H1 (cell line): ENCODE measurements at regions not wholly inside any gene's neighbourhood (a gene's known extent, or its start where the extent isn't known, plus 50 kb on each side); places are given as distances from the start of the nearest gene placed in this dataset.

Experiments
- CTCF ChIA-PET: fragments of 300-600 bp; sonication (Branson Sonifier 250); formaldehyde crosslinking; loops from one replicate; lab custom pipeline; 2021; ENCODE audit not compliant: partially characterized antibody; lab: Charles Lee
- POLR2A ChIA-PET: fragments of 300-600 bp; sonication (Branson Sonifier 250); formaldehyde crosslinking; loops from one replicate; lab custom pipeline; 2021; ENCODE audit warnings: inconsistent platforms; ENCODE audit not compliant: partially characterized antibody; lab: Charles Lee
- DNase-seq, 2 experiments: peaks; one replicate each; pipeline versions ENCODE4 v3.0.0 to v3.0.0-alpha.2; 2010 to 2022; ENCODE audit warnings: low spot score in 2 of 2, low read depth in 1 of 2, mixed read lengths in 1 of 2
- FAIRE-seq: peaks from 2 replicates; lab custom pipeline; 2011; peaks lifted over from hg19 to GRCh38; lab: Jason Lieb, UNC
- H2AFZ ChIP-seq: 2 replicates; pipeline ENCODE4 v1.8.1; 2012; ENCODE audit warnings: low read length, inconsistent platforms
- H2AK5ac ChIP-seq: 2 replicates; pipeline ENCODE4 v1.6.1; 2013; ENCODE audit warnings: low read depth, low read length
- H2BK120ac ChIP-seq: replicated peaks from 2 replicates; pipeline ENCODE3; 2013; ENCODE audit warnings: low read depth, low read length, inconsistent platforms
- H2BK12ac ChIP-seq: 2 replicates; pipeline ENCODE4 v1.6.1; 2013; ENCODE audit warnings: low read depth, low read length
- H2BK15ac ChIP-seq: 2 replicates; pipeline ENCODE4 v1.6.1; 2013; ENCODE audit warnings: low read length
- H2BK20ac ChIP-seq: 2 replicates; pipeline ENCODE4 v1.6.1; 2013; ENCODE audit warnings: low read length
- H2BK5ac ChIP-seq: 2 replicates; pipeline ENCODE4 v1.6.1; 2013; ENCODE audit warnings: low read depth, low read length
- H3K14ac ChIP-seq: 2 replicates; pipeline ENCODE4 v1.6.1; 2013; ENCODE audit warnings: inconsistent platforms; ENCODE audit not compliant: insufficient read length
- H3K18ac ChIP-seq: 2 replicates; pipeline ENCODE4 v1.6.1; 2013; ENCODE audit warnings: low read length; ENCODE audit errors: extremely low read depth
- H3K23ac ChIP-seq: 2 replicates; pipeline ENCODE4 v1.6.1; 2013; ENCODE audit warnings: inconsistent platforms; ENCODE audit not compliant: insufficient read length
- H3K23me2 ChIP-seq: 2 replicates; pipeline ENCODE4 v1.6.1; 2013; ENCODE audit warnings: low read depth, low read length
- H3K27ac ChIP-seq: 2 replicates; pipeline ENCODE4 v1.6.1; 2011; ENCODE audit warnings: low read depth, low read length, inconsistent platforms
- H3K27me3 ChIP-seq, 4 experiments: replicated peaks in 1 of 4; 1 replicate in 1 of 4; 2 replicates in 3 of 4; pipeline versions ENCODE4 v1.6.1 to v1.8.1; 2011 to 2013; ENCODE audit warnings: low read length in 3 of 4, mild to moderate bottlenecking in 3 of 4, inconsistent platforms in 2 of 4, mixed read lengths in 2 of 4, moderate library complexity in 1 of 4; ENCODE audit not compliant: control insufficient read depth in 3 of 4, insufficient read depth in 3 of 4; ENCODE audit errors: extremely low read depth in 1 of 4
- H3K36me3 ChIP-seq, 4 experiments: 2 replicates each; pipeline versions ENCODE4 v1.6.1 to v1.8.1; 2011 to 2013; ENCODE audit warnings: mild to moderate bottlenecking in 4 of 4, low read length in 3 of 4, moderate library complexity in 2 of 4, control low read depth in 1 of 4, inconsistent platforms in 1 of 4; ENCODE audit not compliant: insufficient read depth in 4 of 4, control insufficient read depth in 2 of 4
- H3K4ac ChIP-seq: replicated peaks from 2 replicates; pipeline ENCODE3; 2013; ENCODE audit warnings: low read length, low read depth, mixed read lengths, inconsistent platforms; ENCODE audit not compliant: insufficient read length
- H3K4me1 ChIP-seq, 4 experiments: replicated peaks in 1 of 4; 1 replicate in 1 of 4; 2 replicates in 3 of 4; pipeline versions ENCODE4 v1.6.1 to v1.8.1; 2011 to 2013; ENCODE audit warnings: low read length in 3 of 4, inconsistent platforms in 2 of 4, mixed read lengths in 1 of 4; ENCODE audit not compliant: insufficient read depth in 4 of 4, control insufficient read depth in 3 of 4
- H3K4me2 ChIP-seq, 2 experiments: 2 replicates each; pipeline versions ENCODE4 v1.6.1 to v1.8.1; 2011 to 2013; ENCODE audit warnings: low read depth in 2 of 2, low read length in 2 of 2, control low read depth in 1 of 2, inconsistent platforms in 1 of 2, mild to moderate bottlenecking in 1 of 2; ENCODE audit not compliant: insufficient read depth in 1 of 2
- H3K4me3 ChIP-seq, 4 experiments: fragments of 200-600, 300-600 bp in 1 of 4; sonication (generic), shearing (Covaris generic), sonication (Bioruptor Twin) in 1 of 4; 2 replicates each; pipeline versions ENCODE4 v1.5.1 to v1.8.1; 2011 to 2016; ENCODE audit warnings: low read length in 4 of 4, low read depth in 3 of 4, control low read depth in 2 of 4, inconsistent platforms in 2 of 4, mild to moderate bottlenecking in 2 of 4, mixed read lengths in 1 of 4, moderate library complexity in 1 of 4; ENCODE audit not compliant: insufficient read depth in 2 of 4; ENCODE audit errors: extremely low read depth in 1 of 4
- H3K56ac ChIP-seq: replicated peaks from 2 replicates; pipeline ENCODE3; 2013; ENCODE audit warnings: low read depth, mild to moderate bottlenecking, mixed read lengths, low read length, inconsistent platforms; ENCODE audit not compliant: insufficient read length
- H3K79me1 ChIP-seq: 2 replicates; pipeline ENCODE4 v1.6.1; 2013; ENCODE audit warnings: low read depth, low read length, control low read depth
- H3K79me2 ChIP-seq, 2 experiments: 2 replicates each; pipeline versions ENCODE4 v1.6.1 to v1.8.1; 2012 to 2013; ENCODE audit warnings: low read length in 2 of 2, mild to moderate bottlenecking in 2 of 2, inconsistent platforms in 1 of 2; ENCODE audit not compliant: insufficient read depth in 2 of 2, control insufficient read depth in 1 of 2
- H3K9ac ChIP-seq, 4 experiments: replicated peaks in 1 of 4; 1 replicate in 1 of 4; 2 replicates in 3 of 4; pipeline versions ENCODE4 v1.6.1 to v1.8.1; 2011 to 2013; ENCODE audit warnings: low read depth in 3 of 4, low read length in 3 of 4, control low read depth in 2 of 4, mild to moderate bottlenecking in 2 of 4, moderate library complexity in 2 of 4, inconsistent platforms in 1 of 4; ENCODE audit errors: extremely low read depth in 1 of 4
- H3K9me3 ChIP-seq, 2 experiments: 2 replicates each; pipeline versions ENCODE4 v1.6.1 to v1.8.1; 2012 to 2013; ENCODE audit warnings: mild to moderate bottlenecking in 2 of 2, moderate library complexity in 2 of 2, control low read depth in 1 of 2, inconsistent platforms in 1 of 2, low read depth in 1 of 2, low read length in 1 of 2, mixed read lengths in 1 of 2; ENCODE audit not compliant: insufficient read depth in 2 of 2
- H4K20me1 ChIP-seq, 2 experiments: replicated peaks in 1 of 2; 2 replicates each; pipeline versions ENCODE3 to v1.8.1; 2011 to 2013; ENCODE audit warnings: inconsistent platforms in 2 of 2, low read length in 2 of 2, mild to moderate bottlenecking in 1 of 2; ENCODE audit not compliant: insufficient read depth in 2 of 2, control insufficient read depth in 1 of 2
- H4K5ac ChIP-seq: 2 replicates; pipeline ENCODE4 v1.6.1; 2013; ENCODE audit warnings: low read length, low read depth, mixed read lengths, inconsistent platforms; ENCODE audit not compliant: insufficient read length
- H4K8ac ChIP-seq: 2 replicates; pipeline ENCODE4 v1.8.0; 2013; ENCODE audit warnings: mild to moderate bottlenecking, moderate library complexity, low read length, inconsistent platforms; ENCODE audit not compliant: insufficient read depth; ENCODE audit errors: extremely low read depth
- H4K91ac ChIP-seq: replicated peaks from 2 replicates; pipeline ENCODE3; 2013; ENCODE audit warnings: low read length, mixed read lengths, inconsistent platforms; ENCODE audit not compliant: insufficient read length
- CEBPB ChIP-seq: IDR thresholded peaks from 2 replicates; pipeline ENCODE4 v1.6.1; 2012; ENCODE audit warnings: low read depth, low read length
- RFX5 ChIP-seq: IDR thresholded peaks from 2 replicates; pipeline ENCODE4 v1.6.1; 2011; ENCODE audit warnings: low read depth, low read length, improper control_type of control experiment, borderline replicate concordance
- WGBS, 2 experiments: shearing (Covaris generic) in 1 of 2; methylation state at CpG; one replicate each; pipeline versions ENCODE4 v1.1.6 to v1.1.7; 2013 to 2015; ENCODE audit warnings: low lambda C conversion rate in 2 of 2, mixed read lengths in 2 of 2, inconsistent platforms in 1 of 2, low coverage in 1 of 2, missing lambda C conversion rate in 1 of 2; ENCODE audit not compliant: insufficient replicate concordance in 2 of 2, insufficient coverage in 1 of 2, insufficient read length in 1 of 2; ENCODE audit errors: extremely low coverage in 1 of 2, missing lambda C conversion rate in 1 of 2; 5-methylcytosine and 5-hydroxymethylcytosine counted together

DNA sequence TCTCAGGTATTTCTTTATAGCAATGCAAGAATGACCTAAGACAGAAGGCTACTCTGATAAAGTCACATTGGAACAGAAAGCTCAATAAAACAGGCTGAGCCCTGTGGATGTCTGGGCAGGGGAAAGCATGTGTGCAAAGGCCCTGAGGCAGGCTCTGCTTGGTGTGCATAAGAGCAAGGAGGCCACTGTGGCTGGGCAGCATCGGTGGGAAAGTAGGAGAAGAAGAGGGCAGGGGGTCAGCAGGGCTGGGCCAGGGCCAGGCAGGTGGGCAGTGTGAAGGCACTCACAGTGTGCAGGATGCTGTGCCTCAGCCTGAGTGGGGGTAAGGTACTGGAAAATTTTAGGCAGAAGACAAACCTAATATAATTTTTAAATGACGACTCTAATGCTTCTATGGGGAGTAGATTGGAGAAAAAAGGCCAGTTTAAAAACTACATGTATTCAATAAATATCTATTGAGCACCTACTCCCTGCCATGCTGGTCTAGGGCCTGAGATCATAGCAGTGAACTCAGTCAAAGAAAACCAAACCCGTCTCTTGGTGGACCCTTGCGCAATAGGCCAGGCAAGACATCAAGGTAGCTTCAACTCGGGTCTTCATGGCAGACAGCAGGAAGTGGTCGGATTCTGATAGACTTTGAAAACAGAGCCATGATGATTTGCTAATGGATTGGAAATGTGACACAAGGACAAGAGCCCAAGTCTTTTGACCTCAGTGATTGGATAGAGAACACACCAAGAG lies 572.3 kb downstream of the TCERG1L start:
- no peak overlapping the region for H2BK12ac ChIP-seq
- H3K23me2 ChIP-seq = no peaks in the 10 kb centered on the region
- POLR2A ChIA-PET = no interaction called here
- no peak overlapping the region for H3K23ac ChIP-seq
- H3K4me1 ChIP-seq = peaks cover 0 to 9% (median 2%) of the 10 kb centered on the region in 4 experiments; a peak in 2 of 7 replicates
- H4K91ac ChIP-seq = no peak overlapping the region
- no peaks in the 10 kb centered on the region for H3K36me3 ChIP-seq
- H3K27ac ChIP-seq = no peak overlapping the region
- no peak overlapping the region for H3K4me2 ChIP-seq
- FAIRE-seq (no peak), DNase-seq (no peak)
- WGBS, 2 experiments = 91% methylated on average over 6 of the region's 6 CpGs; no CpG with 5 or more reads in 1 of the 2 experiments
- H2BK20ac ChIP-seq = no peak overlapping the region
- no peaks in the 10 kb centered on the region for H3K79me2 ChIP-seq
- no peak overlapping the region for H2BK120ac ChIP-seq
- TF ChIP-seq CEBPB = peak; percentile 52; the same call in 1 of the 2 replicates
- no peak for TF ChIP-seq RFX5
- H3K56ac ChIP-seq = no peak overlapping the region
- H3K27me3 ChIP-seq = no peaks in the 10 kb centered on the region
- no peak overlapping the region for H4K8ac ChIP-seq
- no peak overlapping the region for H3K18ac ChIP-seq
- H3K9ac ChIP-seq = no peak overlapping the region
- no peak overlapping the region for H3K4me3 ChIP-seq
- H2AK5ac ChIP-seq = no peak overlapping the region
- peaks cover 0 to 4% of the 10 kb centered on the region in 2 experiments for H4K20me1 ChIP-seq
- CTCF ChIA-PET = interaction anchor here (1.0 to 2.2 kb wide), 2 partner anchors 31 to 346 kb away, joined by 3 to 8 read pairs; no protein-coding TSS in a partner anchor
- no peak overlapping the region for H3K4ac ChIP-seq
- H3K79me1 ChIP-seq = no peaks in the 10 kb centered on the region
- no peak overlapping the region for H4K5ac ChIP-seq
- H2AFZ ChIP-seq = no peak overlapping the region
- H3K14ac ChIP-seq = no peak overlapping the region
- H2BK15ac ChIP-seq = no peak overlapping the region
- no peaks in the 10 kb centered on the region for H3K9me3 ChIP-seq
- no peak overlapping the region for H2BK5ac ChIP-seq
